ENCODE measurements at regions not wholly inside any gene's neighbourhood (a gene's known extent, or its start where the extent isn't known, plus 50 kb on each side); places are given as distances from the start of the nearest gene placed in this dataset.
A peak's percentile ranks its signal among the peaks of the same experiment; 100 is the strongest.

- H3K27ac ChIP-seq: no peak overlapping the region
- CTCF ChIA-PET: interaction anchor here (0.6 to 1.7 kb wide), 5 partner anchors 8 to 645 kb away, joined by 3 to 15 read pairs (median 8); no protein-coding TSS in a partner anchor
- peak; percentile 73 for DNase-seq (ENCODE audit: low spot score)
- POLR2A ChIA-PET (ENCODE audit: low non-redundant PET): no interaction called here
- TF ChIP-seq CTCF (conservative IDR thresholded peaks at IDR 0.05; ENCODE audit: low read depth): peak; percentile 38
Observed at GRCh38 chr4:138035781-138036258, 206.3 kb downstream of the SLC7A11 start.

- TF ChIP-seq CTCF (conservative IDR thresholded peaks at IDR 0.05; ENCODE audit: low read depth): no peak
- peak; percentile 85 for DNase-seq (ENCODE audit: low spot score)
- H3K27ac ChIP-seq: no peak overlapping the region
- POLR2A ChIA-PET (ENCODE audit: low non-redundant PET): no interaction called here
- CTCF ChIA-PET: interaction anchor here (0.6 to 1.7 kb wide), 5 partner anchors 9 to 646 kb away, joined by 3 to 15 read pairs (median 8); no protein-coding TSS in a partner anchor
Observed at GRCh38 chr4:138034871-138035270, 207.3 kb downstream of the SLC7A11 start.

- no peak for TF ChIP-seq CTCF (conservative IDR thresholded peaks at IDR 0.05; ENCODE audit: low read depth)
- ChIA-PET CTCF (interaction anchor here (0.7 kb wide), 1 partner anchor 403 kb away, joined by 5 read pairs; no protein-coding TSS in a partner anchor), POLR2A (ENCODE audit: low non-redundant PET) (interaction anchor here (0.6 kb wide), 1 partner anchor 19 kb away, joined by 3 read pairs; no protein-coding TSS in a partner anchor)
- no peak for DNase-seq (ENCODE audit: low spot score)
- H3K27ac ChIP-seq: no peak overlapping the region
Observed at GRCh38 chr4:138032222-138032621, 209.9 kb downstream of the SLC7A11 start.

GRCh38 chr4:138030375-138030774, 211.8 kb downstream of the SLC7A11 start:
- CTCF ChIA-PET: no interaction called here
- no peak overlapping the region for H3K27ac ChIP-seq
- DNase-seq (ENCODE audit: low spot score): no peak
- POLR2A ChIA-PET (ENCODE audit: low non-redundant PET): no interaction called here
- no peak for TF ChIP-seq CTCF (conservative IDR thresholded peaks at IDR 0.05; ENCODE audit: low read depth)

- no peak for DNase-seq (ENCODE audit: low spot score)
- TF ChIP-seq CTCF (conservative IDR thresholded peaks at IDR 0.05; ENCODE audit: low read depth): no peak
- CTCF ChIA-PET: interaction anchor here (0.6 kb wide), 2 partner anchors 126 to 687 kb away, joined by 3 to 6 read pairs; no protein-coding TSS in a partner anchor
- POLR2A ChIA-PET (ENCODE audit: low non-redundant PET): no interaction called here
- H3K27ac ChIP-seq: no peak overlapping the region
Observed at GRCh38 chr4:138028923-138029322, 213.2 kb downstream of the SLC7A11 start.

- no peak for DNase-seq (ENCODE audit: low spot score)
- no peak for TF ChIP-seq CTCF (conservative IDR thresholded peaks at IDR 0.05; ENCODE audit: low read depth)
- no peak overlapping the region for H3K27ac ChIP-seq
- ChIA-PET CTCF (no interaction called here), POLR2A (ENCODE audit: low non-redundant PET) (no interaction called here)
Observed at GRCh38 chr4:138021139-138021830, 220.9 kb downstream of the SLC7A11 start.
